ENCODE measurements at regions not wholly inside any gene's neighbourhood (a gene's known extent, or its start where the extent isn't known, plus 50 kb on each side); places are given as distances from the start of the nearest gene placed in this dataset.
"Not testable (repeated sequence)": the region's sequence is repeated elsewhere in the genome, so short reads cannot be mapped to it uniquely, and the experiment has no call there.

DNA sequence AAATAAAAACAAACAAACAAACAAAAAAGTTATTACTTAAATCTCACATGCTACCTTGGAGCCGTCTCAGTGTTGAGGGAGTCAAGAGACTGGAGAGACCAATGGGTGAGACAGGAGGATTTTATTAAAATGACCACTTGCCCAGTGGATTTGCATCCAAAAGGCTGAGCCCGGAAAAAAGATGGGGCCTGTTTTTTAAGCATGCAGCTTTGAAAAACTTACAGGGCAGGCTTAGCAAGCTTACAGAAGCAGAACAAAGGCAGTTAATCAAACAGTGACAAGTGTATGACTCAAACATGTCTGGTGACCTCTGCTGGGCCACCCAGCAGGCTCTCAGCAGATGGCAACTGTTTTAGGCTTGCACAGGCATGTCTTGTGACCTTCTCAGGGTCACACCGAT is 82.5 kb downstream of the POTEH start:
- H4K20me1 ChIP-seq, H3K4me3 ChIP-seq, H3K36me3 ChIP-seq, H3K27me3 ChIP-seq: not testable (repeated sequence)
- Histone ChIP-seq H3K27ac (peak overlapping the region in 6 of 11 experiments; percentile 34 to 75 (median 54); a peak in 10 of 22 replicates), H3K4me2 (peak overlapping the region in 2 of 11 experiments; percentile 35 to 48; a peak in 3 of 22 replicates), H3K4me1 (peaks cover 0 to 11% (median 0%) of the 10 kb centered on the region in 10 experiments; a peak in 4 of 20 replicates), H3K9ac (peak overlapping the region in 1 of 11 experiments; percentile 3; a peak in 1 of 22 replicates), H3K9me3 (replicated peaks in 1 of 11) (peaks cover 0 to 14% (median 6%) of the 10 kb centered on the region in 11 experiments; a peak in 11 of 22 replicates)

DNA sequence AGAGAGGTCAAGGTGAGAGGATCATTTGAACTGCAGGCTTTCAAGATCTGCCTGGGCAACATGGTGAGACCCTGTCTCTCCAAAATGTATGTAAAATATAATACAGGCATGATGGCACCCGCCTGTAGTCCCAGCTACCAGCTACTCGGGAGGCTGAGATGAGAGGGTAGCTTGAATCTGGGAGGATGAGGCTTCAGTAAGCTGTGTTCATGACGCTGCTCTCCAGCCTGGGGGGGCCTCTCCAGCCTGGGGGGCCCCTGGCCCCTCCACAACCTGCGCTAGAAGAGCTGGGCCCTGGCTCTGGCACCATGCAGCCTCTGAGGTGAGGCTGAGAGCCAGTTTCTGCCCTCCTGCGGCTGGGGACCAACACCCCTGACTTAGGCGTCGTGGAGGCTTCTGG is 85.3 kb downstream of the POTEH start:
- H3K4me2 ChIP-seq, H3K4me3 ChIP-seq, H4K20me1 ChIP-seq, H3K9ac ChIP-seq, H3K27me3 ChIP-seq, H3K36me3 ChIP-seq, H3K27ac ChIP-seq: not testable (repeated sequence)
- Histone ChIP-seq H3K4me1 (peaks cover 0 to 11% (median 0%) of the 10 kb centered on the region in 10 experiments; a peak in 4 of 20 replicates), H3K9me3 (replicated peaks in 1 of 11) (peaks cover 0 to 14% (median 6%) of the 10 kb centered on the region in 11 experiments; a peak in 11 of 22 replicates)

DNA sequence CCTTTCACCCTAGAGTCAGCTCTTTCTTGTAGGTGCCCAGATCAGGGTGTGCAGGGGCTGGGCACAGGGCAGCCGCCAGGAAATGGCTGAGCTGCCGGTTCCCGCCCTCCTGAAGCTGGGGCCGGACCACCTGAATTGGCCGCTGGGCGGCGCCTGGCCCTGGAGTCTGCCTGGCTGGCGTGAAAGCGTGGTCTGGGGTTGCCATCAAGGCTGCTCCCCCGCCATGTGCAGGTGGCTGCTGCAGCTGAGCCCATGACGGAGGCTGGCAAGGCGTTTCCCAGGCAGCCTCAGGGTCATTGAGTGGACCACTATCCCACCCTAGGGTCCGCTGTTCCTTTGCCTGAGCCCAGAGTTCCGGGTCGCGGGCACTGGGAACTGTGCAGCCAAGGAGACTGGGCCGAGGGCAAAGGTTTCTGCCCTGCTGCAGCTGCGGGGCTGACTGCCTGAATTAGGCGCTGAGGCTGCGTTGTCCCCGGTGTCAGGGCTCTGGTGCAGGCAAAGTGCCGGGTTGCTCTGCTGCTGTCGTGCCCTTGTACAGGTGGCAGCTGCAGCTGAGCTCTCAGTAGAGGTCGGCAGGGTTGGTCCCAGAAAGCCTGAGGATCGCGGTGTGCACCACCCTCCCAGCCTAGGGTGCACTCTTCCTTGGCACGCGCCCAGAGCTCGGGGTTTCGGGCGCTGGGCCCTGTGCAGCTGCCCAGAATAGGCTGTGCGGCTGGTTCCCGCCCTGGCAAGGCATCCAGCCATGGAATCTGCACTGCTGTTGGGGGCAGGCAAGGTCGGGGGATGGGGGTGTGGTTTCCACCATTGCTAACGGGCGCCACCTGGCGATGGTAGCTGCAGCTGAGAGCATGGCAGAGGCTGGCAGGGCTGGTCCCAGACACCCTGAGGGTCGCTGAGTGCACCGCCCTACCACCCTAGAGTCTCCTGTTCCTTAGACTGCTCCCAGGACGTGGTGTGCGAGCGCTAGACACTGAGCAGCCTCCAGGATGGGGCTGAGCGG is 86.1 kb downstream of the POTEH start:
- not testable (repeated sequence) for H3K27ac ChIP-seq, H3K4me2 ChIP-seq, H4K20me1 ChIP-seq, H3K36me3 ChIP-seq, H3K9ac ChIP-seq, H3K27me3 ChIP-seq, H3K4me3 ChIP-seq
- H3K4me1 ChIP-seq = peaks cover 0 to 11% (median 0%) of the 10 kb centered on the region in 10 experiments; a peak in 4 of 20 replicates
- peaks cover 0 to 14% (median 6%) of the 10 kb centered on the region in 11 experiments; a peak in 11 of 22 replicates for H3K9me3 ChIP-seq (replicated peaks in 1 of 11)

DNA sequence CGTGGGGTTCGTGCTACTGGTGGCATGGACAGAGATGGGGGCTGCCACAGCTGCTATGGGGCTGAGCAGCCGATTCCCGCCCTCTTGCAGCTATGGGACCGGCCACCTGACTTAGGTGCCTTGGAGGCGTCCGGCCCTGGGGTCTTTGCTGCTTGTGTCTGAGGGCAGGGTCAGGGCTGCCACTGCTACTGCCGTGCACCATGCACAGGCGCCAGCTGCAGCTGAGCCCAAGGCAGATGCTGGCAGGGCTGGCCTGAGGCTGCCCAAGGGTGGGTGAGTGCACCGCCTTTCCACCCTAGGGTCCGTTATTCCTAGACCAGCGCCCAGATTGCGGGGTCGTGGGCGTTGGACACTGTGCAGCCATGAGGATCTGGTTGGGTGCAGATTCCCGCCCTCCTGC is 86.9 kb downstream of the POTEH start:
- Histone ChIP-seq H3K4me1 (peaks cover 0 to 11% (median 0%) of the 10 kb centered on the region in 10 experiments; a peak in 4 of 20 replicates), H3K9me3 (replicated peaks in 1 of 11) (peaks cover 0 to 14% (median 6%) of the 10 kb centered on the region in 11 experiments; a peak in 11 of 22 replicates)
- not testable (repeated sequence) for H3K4me3 ChIP-seq, H3K36me3 ChIP-seq, H3K4me2 ChIP-seq, H3K9ac ChIP-seq, H3K27ac ChIP-seq, H4K20me1 ChIP-seq, H3K27me3 ChIP-seq

DNA sequence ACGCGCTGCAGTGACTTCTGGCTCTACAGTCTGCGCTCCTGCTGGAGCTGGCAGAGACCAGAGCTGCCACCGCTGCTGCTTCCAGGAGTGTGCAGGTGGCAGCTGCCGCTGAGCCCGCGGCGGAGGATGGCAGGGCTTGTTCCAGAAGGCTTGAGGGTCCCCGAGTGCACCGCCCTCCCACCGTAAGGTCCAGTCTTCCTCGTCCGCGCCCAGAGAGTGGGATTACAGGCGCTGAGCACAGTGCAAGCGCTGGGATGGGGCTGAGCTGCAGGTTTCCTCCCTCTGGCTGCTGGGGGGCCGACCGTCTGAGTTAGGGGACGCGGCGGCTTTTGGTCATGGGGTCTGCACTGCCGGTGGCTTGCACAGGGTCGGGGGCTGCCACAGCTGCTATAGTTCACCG is 87.3 kb downstream of the POTEH start:
- not testable (repeated sequence) for H3K27ac ChIP-seq, H3K9ac ChIP-seq, H3K4me3 ChIP-seq, H3K4me1 ChIP-seq, H3K36me3 ChIP-seq, H3K4me2 ChIP-seq, H4K20me1 ChIP-seq, H3K27me3 ChIP-seq
- peaks cover 0 to 12% (median 4%) of the 10 kb centered on the region in 11 experiments; a peak in 11 of 22 replicates for H3K9me3 ChIP-seq (replicated peaks in 1 of 11)

DNA sequence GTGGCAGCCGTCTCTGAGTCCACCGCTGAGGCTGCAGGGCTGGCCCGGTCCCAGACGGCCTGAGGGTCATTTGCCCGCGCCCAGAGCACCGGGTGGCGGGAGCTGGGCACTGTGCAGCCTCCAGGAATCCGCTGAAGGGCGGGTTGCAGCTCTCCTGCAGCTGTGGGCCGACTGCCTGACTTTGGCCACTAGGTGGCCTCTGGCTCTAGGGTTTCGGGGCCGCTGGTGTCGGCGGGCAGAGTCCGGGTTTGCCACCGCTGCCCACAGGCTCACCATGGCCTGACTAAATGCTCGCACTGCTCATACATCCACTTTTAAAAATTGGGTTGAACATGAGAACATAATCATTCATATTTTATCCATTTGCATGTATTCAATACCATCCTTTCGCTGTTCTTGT is 87.7 kb downstream of the POTEH start:
- H3K27ac ChIP-seq; H3K9ac ChIP-seq; H3K9me3 ChIP-seq (replicated peaks in 1 of 11); H3K4me3 ChIP-seq; H3K36me3 ChIP-seq; H3K27me3 ChIP-seq; H3K4me2 ChIP-seq; H4K20me1 ChIP-seq; H3K4me1 ChIP-seq: not testable (repeated sequence)

DNA sequence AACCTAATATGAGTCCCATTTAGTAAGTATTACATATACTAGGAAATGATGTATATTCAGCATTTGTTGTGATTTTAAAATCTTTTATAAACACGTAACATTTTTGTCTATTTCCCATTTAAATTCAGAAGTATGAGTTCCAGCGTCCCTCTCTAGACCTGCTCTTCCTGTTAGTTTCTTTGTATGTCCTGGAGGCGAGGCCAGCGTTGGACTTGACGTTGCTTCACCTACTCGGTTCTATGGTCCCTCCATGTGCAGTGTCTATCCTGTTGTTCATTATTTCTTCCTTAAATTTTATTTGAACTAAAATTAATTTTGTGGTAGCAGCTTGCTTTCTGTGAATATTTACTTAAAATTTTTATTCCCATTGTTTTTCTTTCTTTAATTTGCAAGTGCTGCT is 88.5 kb downstream of the POTEH start:
- not testable (repeated sequence) for H3K9ac ChIP-seq; H3K27ac ChIP-seq; H3K36me3 ChIP-seq; H3K9me3 ChIP-seq (replicated peaks in 1 of 11); H3K4me2 ChIP-seq; H3K27me3 ChIP-seq; H4K20me1 ChIP-seq; H3K4me3 ChIP-seq; H3K4me1 ChIP-seq

DNA sequence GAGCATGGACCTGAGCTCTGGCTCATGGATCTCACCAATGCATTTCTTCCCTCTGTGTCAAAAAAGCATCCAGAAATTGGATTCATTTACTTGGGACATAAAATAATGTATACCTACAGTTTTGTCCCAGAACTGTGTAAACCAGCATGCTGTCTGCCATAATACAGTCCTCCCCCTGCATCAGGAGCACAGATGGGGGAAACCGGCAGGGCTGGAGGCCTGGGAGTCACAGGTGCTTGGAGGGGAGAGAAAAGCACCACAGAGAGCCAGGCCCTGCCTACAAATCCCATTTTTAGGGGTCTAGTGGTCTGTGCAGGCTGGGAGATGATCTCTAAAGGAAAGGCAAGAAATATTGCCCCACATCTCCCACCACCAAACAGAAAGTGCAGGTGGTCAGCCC is 91.8 kb downstream of the POTEH start:
- H3K27ac ChIP-seq; H3K9ac ChIP-seq; H3K27me3 ChIP-seq; H3K4me3 ChIP-seq; H3K4me1 ChIP-seq; H3K36me3 ChIP-seq; H3K4me2 ChIP-seq; H4K20me1 ChIP-seq; H3K9me3 ChIP-seq (replicated peaks in 1 of 11): not testable (repeated sequence)

DNA sequence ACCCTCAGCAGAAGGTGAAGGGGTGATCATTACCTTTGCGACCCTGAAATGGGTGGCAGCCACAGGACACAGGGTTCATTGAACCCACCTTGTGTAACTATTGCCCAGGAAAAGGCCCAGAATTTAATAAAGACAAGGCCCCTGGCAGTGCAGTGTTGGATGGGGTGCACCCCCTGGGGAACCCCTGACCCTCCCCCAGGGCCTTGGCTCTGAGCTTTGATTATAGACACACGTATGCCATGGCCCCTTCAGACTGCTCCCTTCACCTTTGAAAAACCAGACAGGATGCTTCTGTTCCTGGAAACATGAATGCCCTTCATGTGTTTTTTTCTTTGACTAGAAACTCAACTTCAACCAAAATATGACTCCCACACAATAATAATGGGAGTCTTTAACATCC is 93.1 kb downstream of the POTEH start:
- not testable (repeated sequence) for H3K4me1 ChIP-seq, H3K27me3 ChIP-seq

DNA sequence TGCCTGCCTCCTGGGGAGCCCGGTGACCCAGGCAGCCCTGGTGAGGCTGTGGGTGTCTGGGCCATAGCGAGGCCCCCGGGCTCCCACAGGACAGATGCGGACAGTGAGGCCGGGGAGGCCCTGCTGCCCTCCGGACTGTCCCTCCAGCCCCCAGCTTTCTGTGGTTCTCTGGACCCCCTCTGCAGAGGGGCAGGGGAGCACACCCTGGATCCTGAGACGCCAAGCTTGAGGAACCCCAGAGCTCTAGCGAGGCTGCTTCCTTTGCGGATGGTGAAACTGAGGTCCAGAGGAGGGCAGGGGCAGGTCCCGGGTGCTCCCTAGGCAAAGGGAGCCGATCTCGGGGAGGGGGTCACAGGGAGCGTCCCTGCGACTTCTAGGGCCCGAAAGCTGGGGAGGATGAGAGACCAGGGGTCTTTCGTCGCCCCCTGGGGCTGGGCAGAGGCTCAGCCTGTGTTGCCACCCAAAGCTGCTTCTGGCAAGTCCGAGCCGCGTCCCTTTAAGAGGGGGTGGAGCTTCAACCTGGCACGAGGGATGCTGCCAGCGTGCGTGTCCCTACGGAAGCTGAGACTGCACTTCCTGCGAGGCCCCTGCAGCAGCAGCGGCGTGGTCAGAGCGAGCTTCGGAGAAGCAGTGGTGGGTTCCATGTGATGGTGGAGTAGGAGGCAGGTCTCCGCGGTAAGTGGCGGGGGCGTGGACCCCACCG is 94.7 kb downstream of the POTEH start:
- not testable (repeated sequence) for H3K27ac ChIP-seq; H3K9ac ChIP-seq; H3K4me2 ChIP-seq; H3K36me3 ChIP-seq; H3K4me3 ChIP-seq; H3K4me1 ChIP-seq; H3K9me3 ChIP-seq (replicated peaks in 1 of 11); H4K20me1 ChIP-seq; H3K27me3 ChIP-seq

More for the DNA sequence above, 93.1 kb downstream of the POTEH start:
- not testable (repeated sequence) for H3K4me3 ChIP-seq; H3K36me3 ChIP-seq; H3K9ac ChIP-seq; H3K4me2 ChIP-seq; H4K20me1 ChIP-seq; H3K9me3 ChIP-seq (replicated peaks in 1 of 11); H3K27ac ChIP-seq

DNA sequence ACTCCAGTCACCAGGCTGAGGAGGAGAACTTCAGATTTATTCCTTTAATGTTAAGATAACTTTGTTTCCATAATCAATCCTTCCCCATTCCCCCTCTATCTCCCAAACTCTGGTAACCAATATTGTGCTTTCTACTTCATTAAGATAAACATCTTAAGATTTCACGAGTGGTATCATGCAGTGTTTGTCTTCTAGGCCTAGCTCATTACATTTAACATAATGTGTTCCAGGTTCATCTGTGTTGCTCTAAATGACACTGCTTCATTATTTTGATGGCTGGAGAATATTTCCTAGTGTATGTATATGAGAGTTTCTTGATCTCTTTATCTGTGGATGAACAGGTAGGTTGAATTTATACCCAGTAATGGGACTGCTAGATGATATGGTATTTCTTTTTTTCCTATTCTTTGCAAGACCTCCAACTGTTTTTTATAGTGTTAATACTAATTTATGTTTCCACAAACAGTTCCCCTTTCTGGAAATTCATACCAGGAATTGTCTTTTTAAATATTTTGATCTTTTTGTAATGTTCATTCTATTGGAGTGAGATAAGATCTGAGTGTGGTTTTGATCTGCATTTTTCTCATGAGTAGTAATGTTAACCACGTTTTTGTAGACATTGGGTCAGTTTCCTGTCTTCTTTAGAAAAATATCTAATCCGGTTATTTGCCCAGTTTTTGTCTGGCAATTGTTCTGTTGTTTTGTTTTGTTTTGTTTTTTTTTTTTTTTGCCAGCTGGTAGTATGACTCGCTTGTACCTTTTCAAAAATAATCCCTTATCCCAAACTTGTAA is 97.3 kb downstream of the POTEH start:
- H3K9me3 ChIP-seq (replicated peaks in 1 of 11); H3K4me3 ChIP-seq; H3K4me1 ChIP-seq; H3K36me3 ChIP-seq; H3K27me3 ChIP-seq; H3K9ac ChIP-seq; H3K27ac ChIP-seq; H4K20me1 ChIP-seq; H3K4me2 ChIP-seq: not testable (repeated sequence)

DNA sequence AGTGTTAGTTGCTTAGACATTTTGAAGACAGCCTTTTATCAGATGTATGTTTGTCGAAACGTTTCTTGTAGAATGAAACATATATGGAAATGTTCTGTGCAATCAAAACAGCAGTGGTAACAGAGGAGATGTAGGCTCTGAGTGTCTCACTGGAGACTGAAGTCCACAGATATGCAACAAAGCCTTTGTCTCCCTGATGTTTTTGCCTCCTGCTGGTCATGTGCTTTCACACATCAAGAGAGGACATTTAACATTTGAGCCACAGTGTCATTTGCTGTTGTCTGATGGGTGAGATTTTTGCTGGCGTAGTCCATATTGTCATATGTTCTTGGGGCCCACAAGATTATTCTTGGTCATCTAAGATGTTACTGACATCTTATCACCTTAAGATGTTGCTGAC is 101.7 kb downstream of the POTEH start:
- not testable (repeated sequence) for H3K36me3 ChIP-seq; H3K4me2 ChIP-seq; H3K4me1 ChIP-seq; H3K9me3 ChIP-seq (replicated peaks in 1 of 11); H3K27me3 ChIP-seq; H4K20me1 ChIP-seq; H3K9ac ChIP-seq; H3K4me3 ChIP-seq; H3K27ac ChIP-seq

DNA sequence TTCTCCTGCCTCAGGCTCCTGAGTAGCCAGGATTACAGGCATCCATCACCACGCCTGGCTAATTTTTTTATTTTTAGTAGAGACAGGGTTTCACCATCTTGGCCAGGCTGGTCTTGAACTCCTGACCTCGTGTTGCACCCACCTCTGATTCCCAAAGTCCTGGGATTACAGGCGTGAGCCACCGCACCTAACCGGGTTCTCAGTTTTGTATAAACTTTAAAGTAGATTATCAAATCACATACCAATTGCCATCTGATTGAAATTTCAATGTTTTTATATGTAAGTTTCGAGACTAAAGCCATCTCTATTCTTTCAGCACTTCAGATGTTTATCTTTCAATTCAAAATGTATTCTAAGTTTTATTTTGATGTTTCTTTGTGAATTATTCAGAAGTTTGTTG is 110.1 kb downstream of the POTEH start:
- not testable (repeated sequence) for H3K36me3 ChIP-seq; H3K4me2 ChIP-seq; H3K4me1 ChIP-seq; H3K27me3 ChIP-seq; H4K20me1 ChIP-seq; H3K9me3 ChIP-seq (replicated peaks in 1 of 11); H3K9ac ChIP-seq; H3K4me3 ChIP-seq; H3K27ac ChIP-seq
